Activated T-cell treated with anti-CD3 and anti-CD28 coated beads, Interleukin-2, amount 50 U/mL, for 24 hours (primary cell): ENCODE measurements at regions not wholly inside any gene's neighbourhood (a gene's known extent, or its start where the extent isn't known, plus 50 kb on each side); places are given as distances from the start of the nearest gene placed in this dataset.
"Not testable (repeated sequence)": the region's sequence is repeated elsewhere in the genome, so short reads cannot be mapped to it uniquely, and the experiment has no call there.

ENCODE experiments used
- DNase-seq: peaks from one replicate; pipeline ENCODE4 v3.0.0-alpha.2; 2020
- H3K27ac Mint-ChIP-seq: 2 replicates; pipeline ENCODE4 v1.8.0; 2020; ENCODE audit warnings: mild to moderate bottlenecking, mixed read lengths
- H3K27me3 Mint-ChIP-seq: 2 replicates; pipeline ENCODE4 v1.8.0; 2020; ENCODE audit warnings: mixed read lengths
- H3K36me3 Mint-ChIP-seq: 2 replicates; pipeline ENCODE4 v1.8.0; 2020; ENCODE audit warnings: low read depth, mixed read lengths
- H3K4me1 Mint-ChIP-seq: 2 replicates; pipeline ENCODE4 v1.8.0; 2020; ENCODE audit warnings: low read depth, mixed read lengths
- H3K4me3 Mint-ChIP-seq: 2 replicates; pipeline ENCODE4 v1.8.0; 2020; ENCODE audit warnings: mild to moderate bottlenecking, moderate library complexity, mixed read lengths
- H3K9me3 Mint-ChIP-seq: 2 replicates; pipeline ENCODE4 v1.8.0; 2020; ENCODE audit warnings: mixed read lengths

GRCh38 chr3:30541156-30541555 is 65.2 kb upstream of the TGFBR2 start:
- not testable (repeated sequence) for H3K36me3 Mint-ChIP-seq, H3K27ac Mint-ChIP-seq, H3K27me3 Mint-ChIP-seq, DNase-seq, H3K9me3 Mint-ChIP-seq, H3K4me3 Mint-ChIP-seq
- H3K4me1 Mint-ChIP-seq: peaks cover 36% of the 10 kb centered on the region

- Mint-ChIP-seq H3K36me3 (no peaks in the 10 kb centered on the region), H3K27ac (no peak overlapping the region), H3K4me3 (no peak overlapping the region), H3K9me3 (no peaks in the 10 kb centered on the region), H3K4me1 (peaks cover 40% of the 10 kb centered on the region), H3K27me3 (no peaks in the 10 kb centered on the region)
- no peak for DNase-seq
These were observed 63.5 kb upstream of the TGFBR2 start for GRCh38 chr3:30542897-30543296.

GRCh38 chr3:30544812-30545211 is 61.6 kb upstream of the TGFBR2 start:
- Mint-ChIP-seq H3K4me1 (peaks cover 25% of the 10 kb centered on the region), H3K9me3 (peaks cover 2% of the 10 kb centered on the region), H3K4me3 (no peak overlapping the region), H3K36me3 (no peaks in the 10 kb centered on the region), H3K27ac (no peak overlapping the region), H3K27me3 (no peaks in the 10 kb centered on the region)
- DNase-seq: no peak

- DNase-seq: no peak
- Mint-ChIP-seq H3K4me1 (peaks cover 30% of the 10 kb centered on the region), H3K36me3 (no peaks in the 10 kb centered on the region), H3K9me3 (peaks cover 2% of the 10 kb centered on the region), H3K27ac (peak overlapping the region; percentile 22), H3K4me3 (no peak overlapping the region), H3K27me3 (no peaks in the 10 kb centered on the region)
These were observed 59.5 kb upstream of the TGFBR2 start for GRCh38 chr3:30546934-30547333.

- Mint-ChIP-seq H3K27ac (no peak overlapping the region), H3K27me3 (no peaks in the 10 kb centered on the region), H3K4me1 (peaks cover 38% of the 10 kb centered on the region), H3K36me3 (no peaks in the 10 kb centered on the region), H3K4me3 (no peak overlapping the region), H3K9me3 (peaks cover 2% of the 10 kb centered on the region)
- DNase-seq: no peak
These were observed 58.7 kb upstream of the TGFBR2 start for GRCh38 chr3:30547716-30548115.

GRCh38 chr3:30548600-30548999 is 57.8 kb upstream of the TGFBR2 start:
- Mint-ChIP-seq H3K9me3 (peaks cover 2% of the 10 kb centered on the region), H3K4me3 (no peak overlapping the region), H3K36me3 (no peaks in the 10 kb centered on the region), H3K27me3 (no peaks in the 10 kb centered on the region), H3K27ac (no peak overlapping the region), H3K4me1 (peaks cover 44% of the 10 kb centered on the region)
- DNase-seq: peak; percentile 69

- Mint-ChIP-seq H3K4me1 (peaks cover 50% of the 10 kb centered on the region), H3K36me3 (no peaks in the 10 kb centered on the region), H3K9me3 (peaks cover 2% of the 10 kb centered on the region), H3K27ac (no peak overlapping the region), H3K27me3 (no peaks in the 10 kb centered on the region), H3K4me3 (no peak overlapping the region)
- no peak for DNase-seq
These were observed 56.8 kb upstream of the TGFBR2 start for GRCh38 chr3:30549600-30549999.

- no peak overlapping the region for H3K27ac Mint-ChIP-seq
- H3K4me3 Mint-ChIP-seq: no peak overlapping the region
- no peak for DNase-seq
These were observed 56.2 kb upstream of the TGFBR2 start for GRCh38 chr3:30550246-30550645.

GRCh38 chr3:30551266-30551665 is 55.1 kb upstream of the TGFBR2 start:
- Mint-ChIP-seq H3K36me3 (no peaks in the 10 kb centered on the region), H3K27me3 (no peaks in the 10 kb centered on the region), H3K27ac (no peak overlapping the region), H3K9me3 (peaks cover 2% of the 10 kb centered on the region), H3K4me1 (peaks cover 36% of the 10 kb centered on the region), H3K4me3 (no peak overlapping the region)
- DNase-seq: no peak

More at GRCh38 chr3:30550246-30550645, 56.2 kb upstream of the TGFBR2 start:
- H3K27me3 Mint-ChIP-seq: no peaks in the 10 kb centered on the region
- no peaks in the 10 kb centered on the region for H3K36me3 Mint-ChIP-seq
- peaks cover 2% of the 10 kb centered on the region for H3K9me3 Mint-ChIP-seq
- H3K4me1 Mint-ChIP-seq: peaks cover 43% of the 10 kb centered on the region

- DNase-seq: no peak
- Mint-ChIP-seq H3K27ac (no peak overlapping the region), H3K4me3 (no peak overlapping the region), H3K4me1 (peaks cover 32% of the 10 kb centered on the region), H3K9me3 (peaks cover 2% of the 10 kb centered on the region), H3K27me3 (no peaks in the 10 kb centered on the region), H3K36me3 (no peaks in the 10 kb centered on the region)
These were observed 54.5 kb upstream of the TGFBR2 start for GRCh38 chr3:30551927-30552326.

GRCh38 chr3:30553641-30554316 is 52.6 kb upstream of the TGFBR2 start:
- no peak for DNase-seq

GRCh38 chr3:30554317-30554690 is 52.1 kb upstream of the TGFBR2 start:
- no peak for DNase-seq

More at GRCh38 chr3:30553641-30554316, 52.6 kb upstream of the TGFBR2 start:
- Mint-ChIP-seq H3K4me1 (peaks cover 29% of the 10 kb centered on the region), H3K36me3 (no peaks in the 10 kb centered on the region), H3K27ac (peak overlapping the region; percentile 69), H3K9me3 (peaks cover 2% of the 10 kb centered on the region), H3K4me3 (no peak overlapping the region), H3K27me3 (no peaks in the 10 kb centered on the region)

GRCh38 chr3:30555968-30556367 is 50.4 kb upstream of the TGFBR2 start:
- H3K9me3 Mint-ChIP-seq: no peaks in the 10 kb centered on the region
- DNase-seq: no peak
- H3K36me3 Mint-ChIP-seq: no peaks in the 10 kb centered on the region
- H3K4me3 Mint-ChIP-seq: no peak overlapping the region
- no peaks in the 10 kb centered on the region for H3K27me3 Mint-ChIP-seq
- no peak overlapping the region for H3K27ac Mint-ChIP-seq
- peaks cover 29% of the 10 kb centered on the region for H3K4me1 Mint-ChIP-seq

More at GRCh38 chr3:30554317-30554690, 52.1 kb upstream of the TGFBR2 start:
- no peaks in the 10 kb centered on the region for H3K36me3 Mint-ChIP-seq
- no peaks in the 10 kb centered on the region for H3K27me3 Mint-ChIP-seq
- H3K9me3 Mint-ChIP-seq: no peaks in the 10 kb centered on the region
- peaks cover 29% of the 10 kb centered on the region for H3K4me1 Mint-ChIP-seq
- H3K27ac Mint-ChIP-seq: no peak overlapping the region
- no peak overlapping the region for H3K4me3 Mint-ChIP-seq
